PC-3 (cell line): ENCODE measurements at regions not wholly inside any gene's neighbourhood (a gene's known extent, or its start where the extent isn't known, plus 50 kb on each side); places are given as distances from the start of the nearest gene placed in this dataset.

Source experiments
- ATAC-seq: fragments of 200-7000 bp; cut with Tn5 transposase; 2 replicates; pipeline ENCODE4 v1.9.1; 2020; ENCODE audit warnings: mild to moderate bottlenecking, moderate library complexity
- BruUV-seq: library from RNA; stranded (reverse); fragments of 400-500 nt; replicated peaks from 2 replicates; lab custom pipeline; 2021; lab: Mats Ljungman, UMichigan
- CTCF ChIA-PET: fragments of 300-600 bp; sonication (Branson Sonifier 250); formaldehyde crosslinking; loops from one replicate; lab custom pipeline; 2022; ENCODE audit warnings: antibody characterized with exemption; lab: Charles Lee
- POLR2A ChIA-PET: fragments of 300-600 bp; sonication (Branson Sonifier 250); formaldehyde crosslinking; loops from one replicate; lab custom pipeline; 2022; ENCODE audit warnings: antibody characterized with exemption; ENCODE audit not compliant: unreplicated experiment; lab: Charles Lee
- DNase-seq: peaks from one replicate; pipeline ENCODE4 v3.0.0-alpha.2; 2015
- H2AFZ ChIP-seq: fragments of 300-600 bp; sonication (generic); 2 replicates; pipeline ENCODE4 v1.6.0; 2016; ENCODE audit warnings: antibody characterized with exemption, low read length
- H3F3A ChIP-seq: fragments of 300-600 bp; sonication (generic); one replicate; pipeline ENCODE4 v1.6.0; 2017; ENCODE audit warnings: antibody characterized with exemption, low read length, control low read depth, mild to moderate bottlenecking; ENCODE audit not compliant: unreplicated experiment
- H3K27ac ChIP-seq: fragments of 300-600 bp; sonication (generic); 2 replicates; pipeline ENCODE4 v1.5.1; 2016; ENCODE audit warnings: mild to moderate bottlenecking, low read length
- H3K27me3 ChIP-seq: fragments of 300-600 bp; sonication (generic); 2 replicates; pipeline ENCODE4 v1.6.1; 2016; ENCODE audit warnings: low read length, mixed read lengths
- H3K36me3 ChIP-seq: fragments of 300-600 bp; sonication (generic); 2 replicates; pipeline ENCODE4 v1.6.1; 2016; ENCODE audit warnings: low read depth, mixed run types, low read length, mixed read lengths
- H3K4me1 ChIP-seq: fragments of 300-600 bp; sonication (generic); 2 replicates; pipeline ENCODE4 v1.5.1; 2016; ENCODE audit warnings: low read length; ENCODE audit not compliant: insufficient read depth
- H3K4me2 ChIP-seq: fragments of 300-600 bp; sonication (generic); 2 replicates; pipeline ENCODE4 v1.6.0; 2016; ENCODE audit warnings: low read length
- H3K4me3 ChIP-seq: fragments of 300-600 bp; sonication (generic); 2 replicates; pipeline ENCODE4 v1.5.1; 2016; ENCODE audit warnings: mild to moderate bottlenecking, low read length, mixed read lengths
- H3K79me2 ChIP-seq: fragments of 300-600 bp; sonication (generic); 2 replicates; pipeline ENCODE4 v1.6.1; 2017; ENCODE audit warnings: low read length, mixed read lengths
- H3K9ac ChIP-seq: fragments of 300-600 bp; sonication (generic); 2 replicates; pipeline ENCODE4 v1.6.0; 2016; ENCODE audit warnings: mild to moderate bottlenecking, low read length
- H3K9me2 ChIP-seq: fragments of 300-600 bp; sonication (generic); replicated peaks from 2 replicates; pipeline ENCODE4 v1.6.1; 2016; ENCODE audit warnings: mixed run types, low read length, mixed read lengths
- H3K9me3 ChIP-seq: fragments of 300-600 bp; sonication (generic); 2 replicates; pipeline ENCODE4 v1.6.1; 2016; ENCODE audit warnings: low read length, mixed read lengths
- H4K20me1 ChIP-seq: fragments of 300-600 bp; sonication (generic); 2 replicates; pipeline ENCODE4 v1.6.1; 2016; ENCODE audit warnings: low read length, mixed read lengths
- CTCF ChIP-seq: fragments of 300-600 bp; sonication (generic); conservative IDR thresholded peaks from 2 replicates; pipeline ENCODE4 v1.5.1; 2017; ENCODE audit warnings: antibody characterized with exemption, low read depth, mild to moderate bottlenecking, low read length
- EZH2 ChIP-seq: fragments of 300-600 bp; sonication (generic); IDR thresholded peaks from one replicate; pipeline ENCODE4 v1.6.1; 2017; ENCODE audit warnings: antibody characterized with exemption, mild to moderate bottlenecking, low read length; ENCODE audit not compliant: unreplicated experiment
- EZH2phosphoT487 ChIP-seq: fragments of 300-600 bp; sonication (generic); IDR thresholded peaks from 2 replicates; pipeline ENCODE4 v1.6.1; 2018; ENCODE audit warnings: mild to moderate bottlenecking, antibody characterized with exemption, low read length, borderline replicate concordance
- intact Hi-C: fragments of 100-400 bp; cut with micrococcal nuclease; formaldehyde crosslinking; loops from 2 replicates; pipeline ENCODE4 v1.9.0; 2023

- ChIA-PET CTCF (no interaction called here), POLR2A (no interaction called here)
- Histone ChIP-seq H3K9ac (no peak overlapping the region), H3K79me2 (no peaks in the 10 kb centered on the region), H3F3A (no peaks in the 10 kb centered on the region), H2AFZ (no peak overlapping the region), H3K4me3 (no peak overlapping the region), H3K27me3 (no peaks in the 10 kb centered on the region), H3K27ac (no peak overlapping the region), H3K4me2 (no peak overlapping the region), H3K9me3 (no peaks in the 10 kb centered on the region), H3K9me2 (no peaks in the 10 kb centered on the region), H4K20me1 (no peaks in the 10 kb centered on the region), H3K36me3 (no peaks in the 10 kb centered on the region), H3K4me1 (no peaks in the 10 kb centered on the region)
- BruUV-seq: no TSS peak
- ATAC-seq: no peak
- DNase-seq: no peak
- intact Hi-C loops: no loop called here
- TF ChIP-seq CTCF: no peak
- no peak for TF ChIP-seq EZH2phosphoT487
- no peak for TF ChIP-seq EZH2
These were observed 620.3 kb upstream of the POU3F3 start for GRCh38 chr2:104233591-104233990.

DNA sequence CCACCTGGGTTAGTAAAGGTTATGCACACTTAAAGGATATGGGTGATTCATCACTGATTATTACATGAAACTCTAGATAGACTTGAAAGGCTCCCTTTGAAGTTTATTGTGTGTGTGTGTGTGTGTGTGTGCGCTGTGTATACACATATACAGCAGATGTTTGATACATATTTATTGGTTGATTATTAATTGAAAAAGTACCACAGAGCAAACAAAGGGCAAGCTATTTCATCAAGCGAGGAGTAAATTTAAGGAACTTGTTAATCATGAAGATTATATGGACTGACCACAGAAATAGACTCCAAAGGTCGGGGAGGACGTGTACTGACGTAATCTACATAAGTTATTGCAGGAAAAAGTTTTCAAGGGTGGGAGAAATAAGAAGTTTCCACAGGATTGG is 617.4 kb upstream of the POU3F3 start:
- Histone ChIP-seq H3K9ac (no peak overlapping the region), H2AFZ (no peak overlapping the region), H3K9me2 (no peaks in the 10 kb centered on the region), H3K27ac (no peak overlapping the region), H3K79me2 (no peaks in the 10 kb centered on the region), H3F3A (no peaks in the 10 kb centered on the region), H3K9me3 (no peaks in the 10 kb centered on the region), H3K27me3 (no peaks in the 10 kb centered on the region), H3K4me1 (no peaks in the 10 kb centered on the region), H4K20me1 (no peaks in the 10 kb centered on the region), H3K36me3 (no peaks in the 10 kb centered on the region), H3K4me3 (no peak overlapping the region), H3K4me2 (no peak overlapping the region)
- ATAC-seq (no peak), DNase-seq (no peak)
- ChIA-PET CTCF (no interaction called here), POLR2A (no interaction called here)
- BruUV-seq: no TSS peak
- intact Hi-C loops: no loop called here
- TF ChIP-seq CTCF: no peak
- TF ChIP-seq EZH2phosphoT487: no peak
- TF ChIP-seq EZH2: no peak

- intact Hi-C loops: no loop called here
- no peaks in the 10 kb centered on the region for H3K27me3 ChIP-seq
- ChIA-PET POLR2A (no interaction called here), CTCF (no interaction called here)
- no peaks in the 10 kb centered on the region for H3F3A ChIP-seq
- no peaks in the 10 kb centered on the region for H3K4me1 ChIP-seq
- no peak overlapping the region for H3K27ac ChIP-seq
- no peak overlapping the region for H3K4me2 ChIP-seq
- no peak overlapping the region for H2AFZ ChIP-seq
- no TSS peak for BruUV-seq
- H3K9me2 ChIP-seq: no peaks in the 10 kb centered on the region
- H3K9ac ChIP-seq: no peak overlapping the region
- ATAC-seq (no peak), DNase-seq (no peak)
- no peaks in the 10 kb centered on the region for H4K20me1 ChIP-seq
- H3K79me2 ChIP-seq: no peaks in the 10 kb centered on the region
- no peaks in the 10 kb centered on the region for H3K9me3 ChIP-seq
- no peak for TF ChIP-seq CTCF
- no peak for TF ChIP-seq EZH2phosphoT487
- TF ChIP-seq EZH2: no peak
- no peak overlapping the region for H3K4me3 ChIP-seq
- no peaks in the 10 kb centered on the region for H3K36me3 ChIP-seq
These were observed 612.9 kb upstream of the POU3F3 start for GRCh38 chr2:104240984-104241383.
